ENCODE measurements at regions not wholly inside any gene's neighbourhood (a gene's known extent, or its start where the extent isn't known, plus 50 kb on each side); places are given as distances from the start of the nearest gene placed in this dataset.

DNA sequence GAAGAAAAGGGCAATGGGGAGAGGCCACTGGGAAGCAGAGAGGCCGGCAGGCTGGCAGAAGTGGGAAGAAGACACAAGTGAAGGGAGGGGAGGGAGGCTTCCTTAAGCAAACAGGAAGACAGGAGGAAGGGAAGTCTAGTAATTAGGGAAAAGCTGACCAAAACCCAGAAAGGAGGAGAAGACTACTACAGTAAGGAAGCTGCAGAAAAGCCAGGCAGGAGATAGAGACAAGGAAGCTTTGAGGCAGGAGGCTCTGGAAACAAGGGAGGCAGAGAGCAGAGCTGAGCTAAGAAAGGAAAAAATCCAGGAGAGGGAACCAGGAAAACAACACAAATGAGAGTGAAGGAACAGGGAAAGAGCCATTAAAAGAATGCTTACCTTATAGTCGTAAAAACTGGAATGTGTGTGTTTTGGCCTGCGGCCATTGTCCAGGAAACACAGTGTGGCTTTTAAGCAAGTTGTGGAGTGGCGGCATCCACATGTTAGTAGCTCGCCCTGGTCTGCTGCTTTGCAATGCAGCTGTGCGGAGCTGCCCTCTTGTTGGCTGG, 317.1 kb upstream of the CLINT1 start:
- intact Hi-C loops (cut with DNase I): loop anchor here (1.0 to 10.0 kb wide), 7 partner anchors 246 to 957 kb away; no protein-coding TSS in a partner anchor
- ATAC-seq: peak; percentile 15
- no peak for DNase-seq (ENCODE audit: missing footprints)

GRCh38 chr5:158174918-158175851, 316.2 kb upstream of the CLINT1 start:
- intact Hi-C loops (cut with DNase I): loop anchor here (1.0 to 10.0 kb wide), 7 partner anchors 247 to 958 kb away; no protein-coding TSS in a partner anchor
- peak; percentile 88 for ATAC-seq
- peak; percentile 72 for DNase-seq (ENCODE audit: missing footprints)

DNA sequence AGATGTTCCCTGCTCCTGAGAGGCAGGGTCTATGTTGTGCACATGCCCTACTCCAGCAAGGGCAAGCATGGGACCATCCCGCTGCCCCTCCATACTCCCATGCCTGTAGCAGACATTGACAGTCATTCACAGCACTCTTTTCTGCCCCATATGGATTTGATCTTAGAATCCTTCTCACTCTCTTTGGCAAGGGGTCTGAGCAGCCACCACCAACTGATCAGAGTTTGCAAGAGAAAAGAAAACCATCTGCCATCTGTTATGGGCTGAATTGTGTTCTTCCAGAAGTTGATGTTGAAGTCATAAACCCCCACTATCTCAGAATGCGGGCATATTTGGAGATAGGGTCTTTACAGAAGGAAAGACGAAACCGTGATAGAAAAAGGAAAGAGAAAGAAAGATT, 315.1 kb upstream of the CLINT1 start:
- ATAC-seq (no peak), DNase-seq (ENCODE audit: missing footprints) (no peak)
- intact Hi-C loops (cut with DNase I): loop anchor here (2.0 to 10.0 kb wide), 3 partner anchors 311 to 761 kb away; no protein-coding TSS in a partner anchor

GRCh38 chr5:158172005-158172404, 313.1 kb upstream of the CLINT1 start:
- ATAC-seq: no peak
- intact Hi-C loops (cut with DNase I): loop anchor here (10.0 kb wide), 2 partner anchors 313 to 763 kb away; no protein-coding TSS in a partner anchor

DNA sequence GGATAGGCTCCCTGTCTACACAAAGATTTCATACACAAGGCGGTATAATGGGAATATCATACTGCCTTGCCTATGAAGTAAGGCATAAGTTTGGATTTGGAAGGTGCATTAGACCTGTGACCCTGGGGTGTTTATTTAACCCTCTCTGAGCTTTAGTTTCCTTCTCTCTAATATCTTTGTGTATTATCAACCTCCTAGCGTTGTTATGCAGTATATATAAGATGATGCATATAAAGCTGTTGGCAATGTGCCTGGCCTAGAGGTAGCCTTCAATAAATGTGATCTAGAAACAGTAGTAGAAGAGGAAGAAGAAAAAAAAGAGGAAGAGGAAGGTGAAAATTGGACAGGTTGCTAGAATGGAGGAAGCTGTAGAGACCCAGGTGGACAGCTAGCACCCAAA, 311.6 kb upstream of the CLINT1 start:
- ATAC-seq: no peak
- DNase-seq (ENCODE audit: missing footprints): no peak
- intact Hi-C loops (cut with DNase I): loop anchor here (10.0 kb wide), 2 partner anchors 314 to 764 kb away; no protein-coding TSS in a partner anchor

More at GRCh38 chr5:158172005-158172404, 313.1 kb upstream of the CLINT1 start:
- DNase-seq (ENCODE audit: missing footprints): no peak

GRCh38 chr5:158170060-158170459, 311.1 kb upstream of the CLINT1 start:
- ATAC-seq (no peak), DNase-seq (ENCODE audit: missing footprints) (no peak)
- intact Hi-C loops (cut with DNase I): loop anchor here (10.0 kb wide), 2 partner anchors 315 to 765 kb away; no protein-coding TSS in a partner anchor

DNA sequence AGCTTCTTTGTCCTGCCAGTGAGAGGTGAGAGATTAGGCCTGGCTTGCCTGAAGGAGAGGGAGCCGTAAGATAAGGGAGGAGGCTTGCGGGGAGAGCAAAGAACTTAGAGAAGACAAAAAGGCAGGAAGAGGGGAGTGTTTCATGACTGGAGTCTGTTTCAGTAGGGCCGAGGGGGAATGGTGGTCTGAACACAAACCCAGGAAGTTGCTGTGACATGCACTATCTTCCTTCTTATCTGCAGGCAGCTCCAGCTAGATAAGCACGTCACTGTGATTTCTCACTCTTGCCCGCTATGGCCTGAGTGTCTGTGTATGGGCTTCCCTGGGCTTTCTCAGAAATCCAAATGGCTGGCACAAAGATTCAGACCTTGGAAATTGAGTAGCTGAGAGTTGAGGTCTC, 307.5 kb upstream of the CLINT1 start:
- ATAC-seq (no peak), DNase-seq (ENCODE audit: missing footprints) (no peak)
- intact Hi-C loops (cut with DNase I): no loop called here

DNA sequence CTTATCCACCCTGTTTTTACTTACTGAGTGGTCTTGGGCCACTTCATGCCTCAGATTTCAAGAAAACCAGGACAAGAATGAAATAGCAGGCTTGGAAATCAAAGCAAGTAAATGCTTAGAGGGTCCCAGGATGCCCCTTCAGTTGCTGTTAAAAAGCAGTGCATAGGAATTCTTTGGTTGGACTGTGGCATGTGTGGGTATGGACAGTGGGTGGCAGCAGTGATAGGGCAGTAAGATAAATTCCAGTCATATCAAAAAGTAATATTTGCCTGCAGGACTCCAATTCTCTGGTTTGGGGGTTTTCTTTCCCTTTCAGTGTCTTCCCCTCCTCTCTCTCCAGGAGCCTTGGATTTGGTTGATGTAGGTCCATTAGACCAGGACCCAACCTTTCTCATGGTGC, 306.7 kb upstream of the CLINT1 start:
- intact Hi-C loops (cut with DNase I): no loop called here
- DNase-seq (ENCODE audit: missing footprints): no peak
- ATAC-seq: no peak

GRCh38 chr5:158164296-158165047, 305.5 kb upstream of the CLINT1 start:
- DNase-seq (ENCODE audit: missing footprints): no peak
- intact Hi-C loops (cut with DNase I): no loop called here
- no peak for ATAC-seq

- ATAC-seq: no peak
- DNase-seq (ENCODE audit: missing footprints): no peak
- intact Hi-C loops (cut with DNase I): no loop called here
Measured at GRCh38 chr5:158163451-158164295, 304.7 kb upstream of the CLINT1 start.

DNA sequence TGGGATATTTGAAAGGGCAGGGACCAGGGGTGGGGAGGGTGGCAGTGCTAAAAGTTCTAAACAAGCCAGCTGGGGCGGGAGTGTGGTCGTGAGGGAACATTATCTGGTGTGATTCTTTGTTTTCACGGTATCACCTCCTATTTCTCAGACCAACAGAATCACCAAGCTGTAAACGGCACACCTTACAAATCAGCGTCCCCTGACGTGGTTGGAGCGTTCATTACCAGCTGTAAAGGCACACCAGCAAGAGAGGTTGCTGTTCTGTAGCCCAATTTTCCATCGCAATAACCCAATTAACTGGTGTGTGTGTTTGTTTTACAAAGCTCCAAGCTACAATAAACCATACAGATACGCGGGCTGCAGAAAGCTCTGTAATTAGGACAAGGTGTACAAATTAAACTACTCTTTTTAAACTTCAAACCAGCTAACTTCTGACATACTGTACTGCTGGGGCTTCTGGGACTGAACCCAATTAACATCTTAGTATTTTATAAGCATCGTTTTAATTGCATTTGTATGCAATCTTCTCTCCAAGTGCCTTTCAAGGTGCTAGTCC, 303.6 kb upstream of the CLINT1 start:
- intact Hi-C loops (cut with DNase I): no loop called here
- ATAC-seq (no peak), DNase-seq (ENCODE audit: missing footprints) (no peak)

DNA sequence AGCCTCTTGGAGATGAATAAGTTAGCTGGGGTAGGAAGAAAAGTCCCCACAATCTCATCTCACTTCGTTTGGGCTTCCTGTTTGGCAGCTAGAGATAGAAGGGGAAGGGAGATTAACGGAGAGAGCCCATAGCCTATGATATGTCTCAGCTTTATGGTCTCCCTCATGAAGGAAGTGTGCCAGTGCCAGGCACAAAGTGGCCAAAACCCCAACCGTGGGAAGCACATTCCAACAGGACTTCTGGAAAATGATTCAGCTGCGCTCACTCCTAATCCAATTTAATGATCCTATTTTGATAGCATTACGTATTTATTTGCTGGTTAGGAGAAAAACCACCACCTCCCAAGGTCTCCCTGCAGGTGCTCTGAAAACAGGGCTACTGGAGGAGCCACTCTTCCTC, 303.1 kb upstream of the CLINT1 start:
- intact Hi-C loops (cut with DNase I): no loop called here
- ATAC-seq: no peak
- no peak for DNase-seq (ENCODE audit: missing footprints)

DNA sequence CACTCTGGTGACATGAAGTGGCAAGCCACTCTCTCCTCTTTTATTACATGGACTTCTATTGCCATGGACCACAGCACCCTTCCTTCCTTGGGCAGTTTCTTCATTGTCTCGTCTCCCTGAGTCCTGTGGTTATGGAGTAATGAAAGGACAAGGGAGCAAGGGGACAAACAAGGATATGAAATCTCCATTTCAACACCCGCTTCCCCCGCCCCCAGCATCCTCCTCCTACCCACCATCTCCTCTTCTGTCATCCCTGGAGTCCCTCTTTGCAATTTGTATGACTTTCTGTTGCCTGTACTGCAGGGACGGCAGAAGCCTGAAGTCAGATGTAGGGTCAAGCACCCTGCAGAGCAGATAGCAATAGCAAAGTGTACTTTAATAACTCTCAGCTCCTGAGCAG, 300.7 kb upstream of the CLINT1 start:
- ATAC-seq: no peak
- no peak for DNase-seq (ENCODE audit: missing footprints)
- intact Hi-C loops (cut with DNase I): no loop called here

- intact Hi-C loops (cut with DNase I): no loop called here
- ATAC-seq (no peak), DNase-seq (ENCODE audit: missing footprints) (no peak)
Measured at GRCh38 chr5:158155811-158156505, 297.0 kb upstream of the CLINT1 start.

GRCh38 chr5:158155067-158155466, 296.1 kb upstream of the CLINT1 start:
- DNase-seq (ENCODE audit: missing footprints) (no peak), ATAC-seq (no peak)
- intact Hi-C loops (cut with DNase I): no loop called here

DNA sequence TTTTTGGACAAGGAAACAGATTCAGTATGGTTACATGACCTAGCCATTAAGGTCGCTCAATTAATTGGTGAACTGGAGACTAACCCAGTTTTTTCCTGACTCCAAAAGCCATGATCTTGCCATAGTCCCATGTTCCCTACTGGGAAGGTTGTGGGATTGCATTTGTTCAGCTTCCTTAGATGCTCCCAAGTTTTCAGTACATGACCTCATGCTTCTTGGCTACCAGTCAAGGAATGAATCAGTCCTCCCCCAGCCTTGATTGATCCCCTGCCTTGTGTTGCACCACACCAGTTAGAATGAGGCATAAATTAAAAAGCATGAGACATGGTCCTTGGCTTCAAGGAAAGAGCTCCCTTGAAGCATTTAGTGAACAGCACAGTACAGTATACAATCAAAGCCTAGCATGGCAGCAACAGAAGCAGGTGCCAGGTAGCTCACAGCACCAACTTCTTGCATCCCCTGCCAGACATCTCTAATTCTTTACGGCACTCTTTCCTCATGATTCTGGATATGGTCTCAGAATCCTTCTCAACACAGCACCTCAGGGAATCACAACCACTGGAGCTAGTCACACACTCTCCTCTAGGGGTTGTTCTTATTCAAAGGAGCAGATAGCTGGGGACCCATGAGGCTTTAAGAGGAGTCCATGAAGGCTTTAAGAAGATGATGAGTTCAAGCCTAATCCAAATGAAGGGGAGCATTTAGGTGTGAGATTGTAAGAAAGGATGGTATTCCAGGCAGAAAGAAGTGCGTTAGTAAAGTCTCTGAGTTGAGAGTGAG, 295.5 kb upstream of the CLINT1 start:
- no peak for DNase-seq (ENCODE audit: missing footprints)
- ATAC-seq: peak; percentile 96
- intact Hi-C loops (cut with DNase I): no loop called here

DNA sequence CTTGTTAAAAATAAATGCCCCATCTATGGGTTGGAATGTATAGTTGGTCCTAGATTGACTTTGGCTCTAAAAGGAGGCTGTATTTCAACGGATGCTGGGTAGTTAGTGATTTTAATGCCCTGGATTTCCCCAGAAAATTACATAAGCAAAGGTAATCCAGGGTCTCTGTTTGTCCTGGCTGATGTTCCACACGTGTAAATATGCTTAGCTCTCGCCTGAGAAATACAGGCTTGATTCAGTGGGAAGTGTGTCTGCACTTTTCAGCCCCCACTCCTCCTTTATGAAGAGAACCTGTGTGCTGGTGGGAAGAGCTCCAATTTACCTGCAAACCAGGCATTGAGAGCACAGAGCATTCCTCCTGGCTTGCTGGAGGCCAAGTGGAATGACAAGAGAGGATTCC, 294.6 kb upstream of the CLINT1 start:
- intact Hi-C loops (cut with DNase I): no loop called here
- no peak for DNase-seq (ENCODE audit: missing footprints)
- no peak for ATAC-seq

Data from Right ventricle myocardium inferior (tissue), 1 donor.